Smooth muscle cell of the brain vasculature (primary cell): ENCODE measurements at regions not wholly inside any gene's neighbourhood (a gene's known extent, or its start where the extent isn't known, plus 50 kb on each side); places are given as distances from the start of the nearest gene placed in this dataset.
"Not testable (repeated sequence)": the region's sequence is repeated elsewhere in the genome, so short reads cannot be mapped to it uniquely, and the experiment has no call there.

Experiments
- DNase-seq: peaks from one replicate; pipeline ENCODE4 v3.0.0-alpha.2; 2012; ENCODE audit warnings: low read depth, low spot score

- DNase-seq, result no peak
Observed at GRCh38 chr6:76694795-76695194, 622.3 kb upstream of the IMPG1 start.

- DNase-seq, result no peak
Observed at GRCh38 chr6:76684875-76685274, 612.4 kb upstream of the IMPG1 start.

GRCh38 chr6:76683985-76684384 lies 611.5 kb upstream of the IMPG1 start:
- DNase-seq, result no peak

GRCh38 chr6:76682842-76683241 lies 610.4 kb upstream of the IMPG1 start:
- DNase-seq, result no peak

- no peak for DNase-seq
Observed at GRCh38 chr6:76681781-76682180, 609.3 kb upstream of the IMPG1 start.

- no peak for DNase-seq
Observed at GRCh38 chr6:76677017-76677416, 604.6 kb upstream of the IMPG1 start.

- DNase-seq, result no peak
Observed at GRCh38 chr6:76671751-76672150, 599.3 kb upstream of the IMPG1 start.

GRCh38 chr6:76644231-76644630 lies 571.8 kb upstream of the IMPG1 start:
- no peak for DNase-seq

- no peak for DNase-seq
Observed at GRCh38 chr6:76639941-76640340, 567.5 kb upstream of the IMPG1 start.

- no peak for DNase-seq
Observed at GRCh38 chr6:76634695-76635094, 562.2 kb upstream of the IMPG1 start.

- no peak for DNase-seq
Observed at GRCh38 chr6:76633259-76633658, 560.8 kb upstream of the IMPG1 start.

GRCh38 chr6:76631622-76632021 lies 559.2 kb upstream of the IMPG1 start:
- no peak for DNase-seq

- no peak for DNase-seq
Observed at GRCh38 chr6:76615395-76615794, 542.9 kb upstream of the IMPG1 start.

- DNase-seq, result no peak
Observed at GRCh38 chr6:76612954-76613353, 540.5 kb upstream of the IMPG1 start.

- no peak for DNase-seq
Observed at GRCh38 chr6:76609160-76609559, 536.7 kb upstream of the IMPG1 start.

- DNase-seq, result no peak
Observed at GRCh38 chr6:76594109-76594508, 521.6 kb upstream of the IMPG1 start.

GRCh38 chr6:76593668-76594067 lies 521.2 kb upstream of the IMPG1 start:
- no peak for DNase-seq

- DNase-seq, result no peak
Observed at GRCh38 chr6:76592566-76592965, 520.1 kb upstream of the IMPG1 start.

- DNase-seq, result no peak
Observed at GRCh38 chr6:76587271-76587670, 514.8 kb upstream of the IMPG1 start.

- DNase-seq, result no peak
Observed at GRCh38 chr6:76584121-76584520, 511.7 kb upstream of the IMPG1 start.

GRCh38 chr6:76578746-76579145 lies 506.3 kb upstream of the IMPG1 start:
- no peak for DNase-seq

- no peak for DNase-seq
Observed at GRCh38 chr6:76574746-76575145, 502.3 kb upstream of the IMPG1 start.

GRCh38 chr6:76565932-76566331 lies 493.5 kb upstream of the IMPG1 start:
- DNase-seq, result no peak

- not testable (repeated sequence) for DNase-seq
Observed at GRCh38 chr6:76562371-76562770, 489.9 kb upstream of the IMPG1 start.
